ENCODE measurements at regions not wholly inside any gene's neighbourhood (a gene's known extent, or its start where the extent isn't known, plus 50 kb on each side); places are given as distances from the start of the nearest gene placed in this dataset.

DNA sequence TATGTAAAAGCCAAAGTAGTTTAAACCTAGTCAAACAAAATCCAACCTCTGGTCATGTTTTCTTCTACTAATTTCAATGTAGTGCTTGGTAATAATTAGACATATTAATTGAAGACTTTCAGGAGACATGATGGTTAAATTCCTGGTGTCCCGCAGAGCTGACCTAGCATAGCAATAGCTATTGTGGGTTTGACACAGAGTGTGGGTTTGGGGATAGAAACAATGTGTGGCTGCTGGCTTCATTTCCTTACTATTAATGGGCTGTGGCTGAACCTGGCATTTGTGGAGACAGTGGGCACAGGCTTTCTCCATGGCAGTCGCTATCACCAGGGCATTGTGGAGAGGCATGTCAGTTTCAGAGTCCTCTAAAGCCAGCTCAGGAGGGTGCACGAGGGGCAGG is 54.1 kb upstream of the GGTLC1 start:
- TF ChIP-seq, protein P1, sequence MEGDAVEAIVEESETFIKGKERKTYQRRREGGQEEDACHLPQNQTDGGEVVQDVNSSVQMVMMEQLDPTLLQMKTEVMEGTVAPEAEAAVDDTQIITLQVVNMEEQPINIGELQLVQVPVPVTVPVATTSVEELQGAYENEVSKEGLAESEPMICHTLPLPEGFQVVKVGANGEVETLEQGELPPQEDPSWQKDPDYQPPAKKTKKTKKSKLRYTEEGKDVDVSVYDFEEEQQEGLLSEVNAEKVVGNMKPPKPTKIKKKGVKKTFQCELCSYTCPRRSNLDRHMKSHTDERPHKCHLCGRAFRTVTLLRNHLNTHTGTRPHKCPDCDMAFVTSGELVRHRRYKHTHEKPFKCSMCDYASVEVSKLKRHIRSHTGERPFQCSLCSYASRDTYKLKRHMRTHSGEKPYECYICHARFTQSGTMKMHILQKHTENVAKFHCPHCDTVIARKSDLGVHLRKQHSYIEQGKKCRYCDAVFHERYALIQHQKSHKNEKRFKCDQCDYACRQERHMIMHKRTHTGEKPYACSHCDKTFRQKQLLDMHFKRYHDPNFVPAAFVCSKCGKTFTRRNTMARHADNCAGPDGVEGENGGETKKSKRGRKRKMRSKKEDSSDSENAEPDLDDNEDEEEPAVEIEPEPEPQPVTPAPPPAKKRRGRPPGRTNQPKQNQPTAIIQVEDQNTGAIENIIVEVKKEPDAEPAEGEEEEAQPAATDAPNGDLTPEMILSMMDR (IDR thresholded peaks at IDR 0.05) = no peak
- no peak for TF ChIP-seq ZFX (IDR thresholded peaks at IDR 0.05; ENCODE audit: borderline replicate concordance)
